Choroid plexus epithelial cell (primary cell): ENCODE measurements at regions not wholly inside any gene's neighbourhood (a gene's known extent, or its start where the extent isn't known, plus 50 kb on each side); places are given as distances from the start of the nearest gene placed in this dataset.

ENCODE experiments used
- DNase-seq: peaks from one replicate; pipeline ENCODE4 v3.0.0-alpha.2; 2010; ENCODE audit warnings: low read depth
- H3K4me3 ChIP-seq: 2 replicates; pipeline ENCODE4 v1.5.1; 2011; ENCODE audit warnings: low read depth, mild to moderate bottlenecking, control low read depth, low read length, moderate library complexity
- TF ChIP-seq, protein P1 (sequence below): conservative IDR thresholded peaks from 2 replicates; pipeline ENCODE4 v1.5.1; 2011; ENCODE audit warnings: low read depth, mild to moderate bottlenecking, control low read depth, inconsistent platforms, low read length, moderate library complexity

DNA sequence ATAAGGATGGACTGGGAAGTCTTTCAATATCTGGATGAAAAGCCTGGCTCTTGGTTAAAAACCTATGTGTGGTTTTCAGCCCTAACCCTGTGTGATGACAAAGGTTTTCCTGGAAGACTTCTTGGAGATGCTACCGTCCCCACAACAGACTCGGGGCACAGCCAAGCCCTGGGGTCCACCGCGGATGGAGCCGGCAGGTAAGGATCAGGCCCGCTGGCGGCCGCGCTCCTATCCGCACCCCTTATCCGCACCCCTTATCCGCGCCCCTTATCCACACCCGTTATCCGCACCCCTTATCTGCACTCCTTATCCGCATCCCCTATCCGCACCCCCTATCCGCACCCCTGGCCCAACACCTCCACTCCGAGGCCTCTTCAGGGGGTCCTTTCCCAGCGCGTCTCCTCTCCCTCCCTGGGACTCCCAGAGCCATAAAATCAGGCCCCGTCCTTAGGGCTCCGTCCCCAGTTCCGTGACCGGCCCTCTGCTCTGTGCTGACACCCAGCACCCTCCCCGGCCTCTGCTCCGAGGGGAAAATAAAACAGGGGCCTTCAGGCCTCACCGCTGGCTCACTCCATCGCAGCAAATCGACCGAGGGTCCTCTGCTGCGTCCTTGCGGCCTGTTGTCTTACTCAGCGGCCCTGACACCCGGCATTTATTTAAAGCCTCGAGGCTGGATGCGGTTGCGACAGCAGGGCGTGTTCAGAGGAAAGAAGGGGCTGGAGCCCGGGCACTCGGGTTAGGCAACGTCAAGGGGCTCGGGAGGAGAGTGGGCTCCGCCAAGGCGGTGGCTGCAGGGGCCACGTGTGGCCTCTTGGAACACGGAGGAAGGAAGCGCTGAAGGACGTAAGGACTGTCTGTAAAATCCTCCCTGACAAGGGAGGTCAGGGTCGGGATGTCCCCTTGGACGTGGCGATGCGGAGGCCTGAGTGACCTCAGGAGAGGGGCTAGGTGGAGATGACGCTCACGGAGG lies 215.1 kb upstream of the ADARB2 start:
- TF ChIP-seq, protein P1, sequence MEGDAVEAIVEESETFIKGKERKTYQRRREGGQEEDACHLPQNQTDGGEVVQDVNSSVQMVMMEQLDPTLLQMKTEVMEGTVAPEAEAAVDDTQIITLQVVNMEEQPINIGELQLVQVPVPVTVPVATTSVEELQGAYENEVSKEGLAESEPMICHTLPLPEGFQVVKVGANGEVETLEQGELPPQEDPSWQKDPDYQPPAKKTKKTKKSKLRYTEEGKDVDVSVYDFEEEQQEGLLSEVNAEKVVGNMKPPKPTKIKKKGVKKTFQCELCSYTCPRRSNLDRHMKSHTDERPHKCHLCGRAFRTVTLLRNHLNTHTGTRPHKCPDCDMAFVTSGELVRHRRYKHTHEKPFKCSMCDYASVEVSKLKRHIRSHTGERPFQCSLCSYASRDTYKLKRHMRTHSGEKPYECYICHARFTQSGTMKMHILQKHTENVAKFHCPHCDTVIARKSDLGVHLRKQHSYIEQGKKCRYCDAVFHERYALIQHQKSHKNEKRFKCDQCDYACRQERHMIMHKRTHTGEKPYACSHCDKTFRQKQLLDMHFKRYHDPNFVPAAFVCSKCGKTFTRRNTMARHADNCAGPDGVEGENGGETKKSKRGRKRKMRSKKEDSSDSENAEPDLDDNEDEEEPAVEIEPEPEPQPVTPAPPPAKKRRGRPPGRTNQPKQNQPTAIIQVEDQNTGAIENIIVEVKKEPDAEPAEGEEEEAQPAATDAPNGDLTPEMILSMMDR: no peak
- H3K4me3 ChIP-seq: no peak overlapping the region

GRCh38 chr10:1950803-1951495 lies 213.6 kb upstream of the ADARB2 start:
- no peak for DNase-seq
- no peak overlapping the region for H3K4me3 ChIP-seq
- TF ChIP-seq, protein P1: no peak

More for the DNA sequence above, 215.1 kb upstream of the ADARB2 start:
- DNase-seq: no peak

- no peak for DNase-seq
- no peak overlapping the region for H3K4me3 ChIP-seq
- TF ChIP-seq, protein P1: no peak
Observed at GRCh38 chr10:1947464-1948003, 210.2 kb upstream of the ADARB2 start.

DNA sequence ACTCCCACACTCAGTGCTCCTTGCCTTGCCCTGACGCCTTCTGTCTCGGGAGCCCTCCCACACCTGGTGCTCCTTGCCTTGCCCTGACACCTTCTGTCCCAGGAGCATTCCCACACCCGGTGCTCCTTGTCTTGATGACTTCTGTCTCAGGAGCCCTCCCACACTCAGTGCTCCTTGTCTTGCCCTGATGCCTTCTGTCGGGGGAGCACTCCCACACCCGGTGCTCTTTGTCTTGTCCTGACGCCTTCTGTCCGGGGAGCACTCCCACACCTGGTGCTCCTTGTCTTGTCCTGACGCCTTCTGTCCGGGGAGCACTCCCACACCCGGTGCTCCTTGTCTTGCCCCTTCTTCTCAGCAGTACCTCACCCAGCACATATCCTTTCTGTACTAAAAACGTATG lies 207.2 kb upstream of the ADARB2 start:
- no peak for DNase-seq
- no peak overlapping the region for H3K4me3 ChIP-seq
- TF ChIP-seq, protein P1: no peak

DNA sequence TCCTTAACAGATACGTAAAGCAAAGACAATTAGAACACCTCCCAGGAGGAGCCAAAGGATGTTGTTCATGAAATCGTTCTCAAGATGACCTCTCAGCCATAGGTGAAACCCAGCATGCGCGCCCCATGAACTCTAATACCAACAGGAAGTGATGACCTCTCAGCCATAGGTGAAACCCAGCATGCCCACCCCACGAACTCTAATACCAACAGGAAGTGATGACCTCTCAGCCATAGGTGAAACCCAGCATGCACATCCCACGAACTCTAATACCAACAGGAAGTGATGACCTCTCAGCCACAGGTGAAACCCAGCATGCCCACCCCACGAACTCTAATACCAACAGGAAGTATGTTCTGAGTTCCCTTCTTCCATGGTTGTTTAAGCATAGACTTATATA lies 205.2 kb upstream of the ADARB2 start:
- DNase-seq: no peak
- TF ChIP-seq, protein P1: no peak
- H3K4me3 ChIP-seq: no peak overlapping the region

DNA sequence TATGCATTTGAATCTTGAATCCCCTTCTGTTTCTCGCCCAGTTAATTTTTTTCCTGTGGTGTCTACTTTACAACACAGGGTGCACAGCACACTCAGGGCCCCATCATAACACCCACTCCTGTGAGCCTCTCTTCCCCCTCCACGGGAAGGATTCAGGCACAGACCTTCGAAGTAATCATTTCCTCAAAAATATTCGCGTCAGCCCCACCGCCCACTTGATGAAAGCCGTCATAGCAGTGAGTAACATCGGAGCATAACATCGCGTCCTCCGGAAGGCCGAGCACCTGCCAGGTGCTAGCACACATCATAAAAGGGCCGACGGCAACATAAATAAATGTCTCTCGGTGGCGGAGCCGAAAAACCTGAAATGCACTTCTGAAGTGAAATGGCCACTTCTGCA lies 201.7 kb upstream of the ADARB2 start:
- no peak for DNase-seq
- TF ChIP-seq, protein P1: no peak
- H3K4me3 ChIP-seq: no peak overlapping the region
